ENCODE measurements at regions not wholly inside any gene's neighbourhood (a gene's known extent, or its start where the extent isn't known, plus 50 kb on each side); places are given as distances from the start of the nearest gene placed in this dataset.

- Histone ChIP-seq H3K79me2 (no peaks in the 10 kb centered on the region), H3K36me3 (ENCODE audit: control insufficient read depth, insufficient read depth, low read length) (no peaks in the 10 kb centered on the region), H2AFZ (no peak overlapping the region), H3K4me3 (ENCODE audit: low read depth, low read length) (no peak overlapping the region), H3K27ac (no peak overlapping the region), H3K4me2 (ENCODE audit: low read length) (no peak overlapping the region), H3K9ac (no peak overlapping the region), H3K9me3 (ENCODE audit: control insufficient read depth, low read length) (no peaks in the 10 kb centered on the region), H3K27me3 (ENCODE audit: control insufficient read depth, insufficient read depth, low read length) (no peaks in the 10 kb centered on the region), H3K4me1 (no peaks in the 10 kb centered on the region)
- TF ChIP-seq, protein P1, sequence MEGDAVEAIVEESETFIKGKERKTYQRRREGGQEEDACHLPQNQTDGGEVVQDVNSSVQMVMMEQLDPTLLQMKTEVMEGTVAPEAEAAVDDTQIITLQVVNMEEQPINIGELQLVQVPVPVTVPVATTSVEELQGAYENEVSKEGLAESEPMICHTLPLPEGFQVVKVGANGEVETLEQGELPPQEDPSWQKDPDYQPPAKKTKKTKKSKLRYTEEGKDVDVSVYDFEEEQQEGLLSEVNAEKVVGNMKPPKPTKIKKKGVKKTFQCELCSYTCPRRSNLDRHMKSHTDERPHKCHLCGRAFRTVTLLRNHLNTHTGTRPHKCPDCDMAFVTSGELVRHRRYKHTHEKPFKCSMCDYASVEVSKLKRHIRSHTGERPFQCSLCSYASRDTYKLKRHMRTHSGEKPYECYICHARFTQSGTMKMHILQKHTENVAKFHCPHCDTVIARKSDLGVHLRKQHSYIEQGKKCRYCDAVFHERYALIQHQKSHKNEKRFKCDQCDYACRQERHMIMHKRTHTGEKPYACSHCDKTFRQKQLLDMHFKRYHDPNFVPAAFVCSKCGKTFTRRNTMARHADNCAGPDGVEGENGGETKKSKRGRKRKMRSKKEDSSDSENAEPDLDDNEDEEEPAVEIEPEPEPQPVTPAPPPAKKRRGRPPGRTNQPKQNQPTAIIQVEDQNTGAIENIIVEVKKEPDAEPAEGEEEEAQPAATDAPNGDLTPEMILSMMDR (IDR thresholded peaks at IDR 0.05): no peak
Measured at GRCh38 chr6:170048615-170049256, 242.1 kb downstream of the DLL1 start.

DNA sequence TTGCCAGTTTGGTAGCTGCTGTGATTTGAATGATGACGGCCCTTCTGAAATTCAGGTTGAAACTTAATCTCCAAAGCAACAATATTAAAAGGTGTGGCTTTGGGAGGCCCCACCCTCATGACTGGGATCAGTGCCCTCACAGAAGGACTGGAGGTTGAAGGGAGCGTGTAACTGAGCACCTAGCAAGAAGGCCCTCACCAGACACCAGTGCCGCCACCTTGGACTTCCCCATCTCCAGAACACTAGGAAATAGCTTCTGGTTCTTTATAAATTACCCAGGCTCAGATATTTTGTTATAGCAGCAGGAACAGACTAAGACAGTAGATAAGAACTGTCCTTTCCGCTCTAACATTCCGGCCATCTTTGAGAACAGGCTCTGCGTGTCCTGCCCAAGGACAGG is 243.1 kb downstream of the DLL1 start:
- Histone ChIP-seq H3K27ac (no peak overlapping the region), H3K9me3 (ENCODE audit: control insufficient read depth, low read length) (no peaks in the 10 kb centered on the region), H3K27me3 (ENCODE audit: control insufficient read depth, insufficient read depth, low read length) (no peaks in the 10 kb centered on the region)

GRCh38 chr6:170046791-170047626 is 243.9 kb downstream of the DLL1 start:
- H3K36me3 ChIP-seq (ENCODE audit: control insufficient read depth, insufficient read depth, low read length): no peaks in the 10 kb centered on the region
- no peak overlapping the region for H2AFZ ChIP-seq
- H3K9ac ChIP-seq: no peak overlapping the region
- no peak overlapping the region for H3K4me3 ChIP-seq (ENCODE audit: low read depth, low read length)
- H3K27ac ChIP-seq: no peak overlapping the region
- no peak overlapping the region for H3K4me2 ChIP-seq (ENCODE audit: low read length)
- H3K9me3 ChIP-seq (ENCODE audit: control insufficient read depth, low read length): no peaks in the 10 kb centered on the region
- TF ChIP-seq, protein P1 (IDR thresholded peaks at IDR 0.05): no peak
- H3K4me1 ChIP-seq: no peaks in the 10 kb centered on the region
- H3K79me2 ChIP-seq: no peaks in the 10 kb centered on the region
- no peaks in the 10 kb centered on the region for H3K27me3 ChIP-seq (ENCODE audit: control insufficient read depth, insufficient read depth, low read length)

More for the DNA sequence above, 243.1 kb downstream of the DLL1 start:
- Histone ChIP-seq H3K4me2 (ENCODE audit: low read length) (no peak overlapping the region), H3K9ac (no peak overlapping the region), H3K79me2 (no peaks in the 10 kb centered on the region), H3K4me3 (ENCODE audit: low read depth, low read length) (no peak overlapping the region), H2AFZ (no peak overlapping the region), H3K4me1 (no peaks in the 10 kb centered on the region), H3K36me3 (ENCODE audit: control insufficient read depth, insufficient read depth, low read length) (no peaks in the 10 kb centered on the region)
- TF ChIP-seq, protein P1 (IDR thresholded peaks at IDR 0.05): no peak

GRCh38 chr6:170045981-170046667 is 244.8 kb downstream of the DLL1 start:
- Histone ChIP-seq H3K36me3 (ENCODE audit: control insufficient read depth, insufficient read depth, low read length) (no peaks in the 10 kb centered on the region), H3K9ac (no peak overlapping the region), H3K9me3 (ENCODE audit: control insufficient read depth, low read length) (no peaks in the 10 kb centered on the region), H2AFZ (no peak overlapping the region), H3K79me2 (no peaks in the 10 kb centered on the region), H3K27ac (no peak overlapping the region), H3K4me1 (no peaks in the 10 kb centered on the region), H3K4me3 (ENCODE audit: low read depth, low read length) (no peak overlapping the region), H3K4me2 (ENCODE audit: low read length) (no peak overlapping the region), H3K27me3 (ENCODE audit: control insufficient read depth, insufficient read depth, low read length) (no peaks in the 10 kb centered on the region)
- TF ChIP-seq, protein P1 (IDR thresholded peaks at IDR 0.05): no peak
